A549 (cell line): ENCODE measurements at regions not wholly inside any gene's neighbourhood (a gene's known extent, or its start where the extent isn't known, plus 50 kb on each side); places are given as distances from the start of the nearest gene placed in this dataset.
A peak's percentile ranks its signal among the peaks of the same experiment; 100 is the strongest.

ENCODE experiments used
- ATAC-seq, 2 experiments: fragments of 200-7000 bp in 1 of 2; fragments of >200 bp in 1 of 2; cut with Nextera tagmentation in 1 of 2; cut with Tn5 transposase in 1 of 2; 3 replicates each; pipeline versions ENCODE4 v1.8.0 to v1.9.1; 2018 to 2020; ENCODE audit warnings: mild to moderate bottlenecking in 1 of 2, moderate library complexity in 1 of 2
- CTCF ChIA-PET: fragments of 300-600 bp; sonication (Branson Sonifier 250); formaldehyde crosslinking; extraction: SDS; loops from one replicate; lab custom pipeline; 2021; ENCODE audit warnings: antibody characterized with exemption, inconsistent platforms; lab: Yijun Ruan, JAX
- POLR2A ChIA-PET: fragments of 350-600 bp; formaldehyde crosslinking; extraction: SDS; loops from one replicate; lab custom pipeline; 2021; ENCODE audit warnings: antibody characterized with exemption, inconsistent platforms; lab: Yijun Ruan, JAX
- DNase-seq, 2 experiments: peaks; one replicate each; pipeline versions ENCODE4 v3.0.0 to v3.0.0-alpha.2; 2011 to 2016; ENCODE audit warnings: low read depth in 1 of 2, low spot score in 1 of 2
- FAIRE-seq: peaks from 2 replicates; lab custom pipeline; 2011; peaks lifted over from hg19 to GRCh38; lab: Jason Lieb, UNC
- H3K27ac ChIP-seq, 2 experiments: fragments of >200 bp; sonication (Bioruptor Twin); formaldehyde crosslinking; 3 replicates each; pipeline ENCODE4 v1.5.1; 2016 to 2017
- H3K4me1 ChIP-seq: fragments of >200 bp; sonication (Bioruptor Twin); formaldehyde crosslinking; 3 replicates; pipeline ENCODE4 v1.6.1; 2016
- H3K4me2 ChIP-seq: fragments of >200 bp; sonication (Bioruptor Twin); formaldehyde crosslinking; 3 replicates; pipeline ENCODE4 v1.6.1; 2016
- H3K4me3 ChIP-seq: fragments of >200 bp; sonication (Bioruptor Twin); formaldehyde crosslinking; 3 replicates; pipeline ENCODE4 v1.5.1; 2016
- H3K9me3 ChIP-seq: fragments of >200 bp; sonication (Bioruptor Twin); formaldehyde crosslinking; 3 replicates; pipeline ENCODE4 v1.6.1; 2016
- BCL3 ChIP-seq: fragments of >200 bp; sonication (Bioruptor Twin); formaldehyde crosslinking; IDR thresholded peaks from 3 replicates; pipeline ENCODE4 v1.6.1; 2016
- CBX2 ChIP-seq: fragments of 200-600 bp; sonication (generic); IDR thresholded peaks from 2 replicates; pipeline ENCODE4 v1.6.1; 2016; ENCODE audit warnings: low read depth, mild to moderate bottlenecking, borderline replicate concordance
- ELK1 ChIP-seq: fragments of 150-350 bp; IDR thresholded peaks from 2 replicates; pipeline ENCODE4 v1.6.1; 2014; ENCODE audit warnings: low read depth, mild to moderate bottlenecking, low read length
- EP300 ChIP-seq, 2 experiments: fragments of >200 bp; sonication (Bioruptor Twin); formaldehyde crosslinking; IDR thresholded peaks; 2 replicates in 1 of 2; 3 replicates in 1 of 2; pipeline ENCODE4 v1.6.1; 2016 to 2017
- FOSL2 ChIP-seq, 2 experiments: fragments of 450-650 bp in 1 of 2; fragments of >200 bp in 1 of 2; sonication (Bioruptor Twin) in 1 of 2; formaldehyde crosslinking; IDR thresholded peaks; 2 replicates each; pipeline versions ENCODE4 v1.5.0 to v1.6.1; 2016 to 2020; ENCODE audit warnings: mild to moderate bottlenecking in 1 of 2, moderate library complexity in 1 of 2
- HEYL ChIP-seq: fragments of 250-450 bp; sonication (Bioruptor Pico); IDR thresholded peaks from 2 replicates; pipeline ENCODE4 v1.8.0; 2021; ENCODE audit warnings: mild to moderate bottlenecking, moderate library complexity
- HOXB13 ChIP-seq: fragments of 250-450 bp; sonication (Bioruptor Pico); IDR thresholded peaks from 2 replicates; pipeline ENCODE4 v1.5.0; 2020; ENCODE audit warnings: low read depth, mild to moderate bottlenecking, moderate library complexity
- JUNB ChIP-seq: fragments of >200 bp; sonication (Bioruptor Twin); formaldehyde crosslinking; IDR thresholded peaks from 2 replicates; pipeline ENCODE4 v1.6.1; 2016
- KDM5A ChIP-seq: fragments of 200-600 bp; sonication (generic); IDR thresholded peaks from 2 replicates; pipeline ENCODE4 v1.6.1; 2016; ENCODE audit warnings: antibody characterized with exemption, mild to moderate bottlenecking
- MAZ ChIP-seq: fragments of 150-350 bp; IDR thresholded peaks from 2 replicates; pipeline ENCODE4 v1.6.1; 2014; ENCODE audit warnings: antibody characterized with exemption, low read depth, low read length, borderline replicate concordance
- MYC ChIP-seq: IDR thresholded peaks from 2 replicates; pipeline ENCODE4 v1.6.1; 2012; ENCODE audit warnings: mild to moderate bottlenecking, inconsistent platforms, low read length, improper control_type of control experiment, borderline replicate concordance
- NFE2L2 ChIP-seq: fragments of 150-350 bp; conservative IDR thresholded peaks from 2 replicates; pipeline ENCODE4 v1.6.1; 2014; ENCODE audit warnings: low read length
- NPAS2 ChIP-seq: fragments of 250-450 bp; sonication (Bioruptor Pico); IDR thresholded peaks from 2 replicates; pipeline ENCODE4 v1.8.0; 2022; ENCODE audit warnings: mild to moderate bottlenecking, moderate library complexity, borderline replicate concordance
- NR3C1 ChIP-seq: fragments of >200 bp; sonication (Bioruptor Twin); formaldehyde crosslinking; IDR thresholded peaks from 3 replicates; pipeline ENCODE4 v1.6.1; 2017
- PHF8 ChIP-seq: fragments of 200-600 bp; sonication (generic); IDR thresholded peaks from 2 replicates; pipeline ENCODE4 v1.6.1; 2016; ENCODE audit warnings: low read depth, mild to moderate bottlenecking, antibody characterized with exemption, moderate library complexity, borderline replicate concordance
- POLR2A ChIP-seq: IDR thresholded peaks from 2 replicates; pipeline ENCODE4 v1.6.1; 2012; ENCODE audit warnings: mild to moderate bottlenecking, low read length
- SMC3 ChIP-seq: fragments of >200 bp; sonication (Bioruptor Twin); formaldehyde crosslinking; IDR thresholded peaks from 3 replicates; pipeline ENCODE4 v1.6.1; 2018; ENCODE audit warnings: inconsistent platforms
- ZFP36 ChIP-seq: fragments of 450-650 bp; IDR thresholded peaks from 2 replicates; pipeline ENCODE4 v1.6.1; 2014; ENCODE audit warnings: borderline replicate concordance; ENCODE audit not compliant: partially characterized antibody
- WGBS: methylation state at CpG from one replicate; pipeline ENCODE4 v1.1.6; 2017; ENCODE audit errors: missing lambda C conversion rate; 5-methylcytosine and 5-hydroxymethylcytosine counted together

GRCh38 chr13:50617134-50617721, 226.3 kb downstream of the DLEU7 start:
- ATAC-seq (peak in 1 of 2 experiments; percentile 64; a peak in 2 of 6 replicates), FAIRE-seq (no peak), DNase-seq (peak in 1 of 2 experiments; percentile 21)
- no peaks in the 10 kb centered on the region for H3K9me3 ChIP-seq
- H3K4me1 ChIP-seq = peaks cover 9% of the 10 kb centered on the region; the same call in 2 of the 3 replicates
- peak overlapping the region; percentile 30; the same call in 2 of the 3 replicates for H3K4me2 ChIP-seq
- CTCF ChIA-PET = no interaction called here
- 78% methylated on average over 3 of the region's 3 CpGs for WGBS
- 0 out of 6 replicates have a peak overlapping the region, but pooled peaks of 1 of the 2 experiments have one; percentile 19 for H3K27ac ChIP-seq
- POLR2A ChIA-PET = no interaction called here
- TF ChIP-seq JUNB (peak; percentile 48), SMC3 (no peak), ELK1 (no peak), FOSL2 (IDR thresholded peaks at IDR 0.05) (no peak), FOSL2 (CRISPR knock-in tag; IDR thresholded peaks at IDR 0.05) (no peak), CBX2 (no peak), HEYL (CRISPR knock-in tag) (no peak), MAZ (no peak), EP300 (IDR thresholded peaks at IDR 0.05) (no peak)
- no peak overlapping the region for H3K4me3 ChIP-seq

- POLR2A ChIA-PET = no interaction called here
- H3K4me3 ChIP-seq = no peak overlapping the region
- H3K27ac ChIP-seq = no peak overlapping the region
- CTCF ChIA-PET = no interaction called here
- TF ChIP-seq NFE2L2 = no peak
- no peak for ATAC-seq
- FAIRE-seq = no peak
- 96% methylated on average over 3 of the region's 3 CpGs for WGBS
- peaks cover 9% of the 10 kb centered on the region; the same call in 2 of the 3 replicates for H3K4me1 ChIP-seq
- H3K4me2 ChIP-seq = no peak overlapping the region
- no peaks in the 10 kb centered on the region for H3K9me3 ChIP-seq
- no peak for DNase-seq
Observed at GRCh38 chr13:50618206-50618605, 225.3 kb downstream of the DLEU7 start.

GRCh38 chr13:50626101-50626547, 217.4 kb downstream of the DLEU7 start:
- ChIA-PET CTCF (no interaction called here), POLR2A (no interaction called here)
- FAIRE-seq (no peak), ATAC-seq (no peak), DNase-seq (no peak)
- WGBS = 75% methylated on average over 3 of the region's 3 CpGs
- Histone ChIP-seq H3K4me1 (no peaks in the 10 kb centered on the region), H3K4me2 (no peak overlapping the region), H3K9me3 (no peaks in the 10 kb centered on the region), H3K27ac (no peak overlapping the region), H3K4me3 (no peak overlapping the region)
- TF ChIP-seq POLR2A (no peak), PHF8 (no peak), MYC (no peak), HOXB13 (CRISPR knock-in tag) (no peak), FOSL2 (IDR thresholded peaks at IDR 0.05) (no peak), FOSL2 (CRISPR knock-in tag; IDR thresholded peaks at IDR 0.05) (no peak), NPAS2 (CRISPR knock-in tag) (no peak), NR3C1 (no peak), ZFP36 (no peak), KDM5A (no peak), BCL3 (no peak), ELK1 (no peak)
